ENCODE measurements at regions not wholly inside any gene's neighbourhood (a gene's known extent, or its start where the extent isn't known, plus 50 kb on each side); places are given as distances from the start of the nearest gene placed in this dataset.

GRCh38 chr3:90092994-90093393 is 985.6 kb downstream of the EPHA3 start:
- H3K27me3 ChIP-seq (ENCODE audit: insufficient read depth, low read depth, low read length) = no peaks in the 10 kb centered on the region
- no peak overlapping the region for H3K27ac ChIP-seq (ENCODE audit: low read length)
- no peaks in the 10 kb centered on the region for H3K36me3 ChIP-seq (ENCODE audit: insufficient read depth, low read length)
- H3K9me2 ChIP-seq (ENCODE audit: insufficient read depth, low read length) = no peaks in the 10 kb centered on the region
- no peaks in the 10 kb centered on the region for H3F3A ChIP-seq (ENCODE audit: insufficient read depth, low read length, poor library complexity, severe bottlenecking)
- H3K79me2 ChIP-seq (replicated peaks; ENCODE audit: insufficient read depth, low read length) = no peaks in the 10 kb centered on the region
- H3K4me2 ChIP-seq (ENCODE audit: low read length) = no peak overlapping the region
- H3K4me3 ChIP-seq (ENCODE audit: low read length) = no peak overlapping the region
- no peak overlapping the region for H3K9ac ChIP-seq (ENCODE audit: low read length)
- H4K20me1 ChIP-seq (ENCODE audit: insufficient read depth) = no peaks in the 10 kb centered on the region
- no peak overlapping the region for H2AFZ ChIP-seq (ENCODE audit: low read depth, low read length)
- H3K9me3 ChIP-seq (ENCODE audit: low read length) = no peaks in the 10 kb centered on the region
- TF ChIP-seq TAF1 (IDR thresholded peaks at IDR 0.05; ENCODE audit: low read depth) (no peak), CTCF (IDR thresholded peaks at IDR 0.05; ENCODE audit: poor library complexity, severe bottlenecking) (peak; percentile 65), EZH2 (IDR thresholded peaks at IDR 0.05; ENCODE audit: borderline replicate concordance, insufficient read depth, low read length, poor library complexity, severe bottlenecking) (no peak), EP300 (conservative IDR thresholded peaks at IDR 0.05; ENCODE audit: poor library complexity, severe bottlenecking) (no peak), MXI1 (conservative IDR thresholded peaks at IDR 0.05; ENCODE audit: poor library complexity, severe bottlenecking) (no peak), REST (IDR thresholded peaks at IDR 0.05; ENCODE audit: borderline replicate concordance) (no peak), POLR2AphosphoS5 (IDR thresholded peaks at IDR 0.05) (no peak), SMC3 (conservative IDR thresholded peaks at IDR 0.05; ENCODE audit: poor library complexity) (peak; percentile 62), RAD21 (conservative IDR thresholded peaks at IDR 0.05) (peak; percentile 65)

GRCh38 chr3:90095811-90096210 is 988.4 kb downstream of the EPHA3 start:
- H2AFZ ChIP-seq (ENCODE audit: low read depth, low read length) = no peak overlapping the region
- no peaks in the 10 kb centered on the region for H3F3A ChIP-seq (ENCODE audit: insufficient read depth, low read length, poor library complexity, severe bottlenecking)
- no peaks in the 10 kb centered on the region for H3K36me3 ChIP-seq (ENCODE audit: insufficient read depth, low read length)
- TF ChIP-seq REST (IDR thresholded peaks at IDR 0.05; ENCODE audit: borderline replicate concordance) = no peak
- TF ChIP-seq EZH2 (IDR thresholded peaks at IDR 0.05; ENCODE audit: borderline replicate concordance, insufficient read depth, low read length, poor library complexity, severe bottlenecking) = no peak
- TF ChIP-seq TAF1 (IDR thresholded peaks at IDR 0.05; ENCODE audit: low read depth) = no peak
- no peak for TF ChIP-seq EP300 (conservative IDR thresholded peaks at IDR 0.05; ENCODE audit: poor library complexity, severe bottlenecking)
- TF ChIP-seq RAD21 (conservative IDR thresholded peaks at IDR 0.05) = no peak
- TF ChIP-seq CTCF (IDR thresholded peaks at IDR 0.05; ENCODE audit: poor library complexity, severe bottlenecking) = no peak
- no peaks in the 10 kb centered on the region for H3K9me3 ChIP-seq (ENCODE audit: low read length)
- H3K4me2 ChIP-seq (ENCODE audit: low read length) = no peak overlapping the region
- H3K9ac ChIP-seq (ENCODE audit: low read length) = no peak overlapping the region
- H3K4me3 ChIP-seq (ENCODE audit: low read length) = no peak overlapping the region
- H4K20me1 ChIP-seq (ENCODE audit: insufficient read depth) = no peaks in the 10 kb centered on the region
- no peaks in the 10 kb centered on the region for H3K27me3 ChIP-seq (ENCODE audit: insufficient read depth, low read depth, low read length)
- H3K79me2 ChIP-seq (replicated peaks; ENCODE audit: insufficient read depth, low read length) = no peaks in the 10 kb centered on the region
- no peaks in the 10 kb centered on the region for H3K9me2 ChIP-seq (ENCODE audit: insufficient read depth, low read length)
- H3K27ac ChIP-seq (ENCODE audit: low read length) = no peak overlapping the region
